NCI-H2196 (cell line): ENCODE measurements at regions not wholly inside any gene's neighbourhood (a gene's known extent, or its start where the extent isn't known, plus 50 kb on each side); places are given as distances from the start of the nearest gene placed in this dataset.
"Not testable (repeated sequence)": the region's sequence is repeated elsewhere in the genome, so short reads cannot be mapped to it uniquely, and the experiment has no call there.

Experiments
- DNase-seq: peaks from one replicate; lab custom pipeline; 2025; ENCODE audit not compliant: unreplicated experiment; lab: John Stamatoyannopoulos, UW

DNA sequence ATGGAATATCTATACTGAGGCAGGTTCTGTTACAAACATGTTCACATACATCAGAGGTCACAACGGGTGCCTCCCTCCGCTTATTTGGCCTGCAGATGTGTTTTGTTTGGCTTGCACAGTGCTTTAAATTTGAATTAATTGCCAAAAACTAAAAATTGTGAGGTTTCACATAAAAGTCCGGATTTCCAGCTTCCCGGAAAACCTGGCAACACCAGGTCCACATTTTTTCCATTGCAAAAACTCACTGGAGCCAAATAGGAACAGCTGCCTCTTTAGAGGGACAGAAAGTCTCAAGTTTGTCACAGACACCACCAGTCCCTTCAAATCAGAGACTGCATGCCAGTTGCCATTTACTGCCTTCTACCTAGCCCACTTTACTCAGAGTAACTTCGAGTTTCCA, 205.9 kb upstream of the MDFIC2 start:
- no peak for DNase-seq

DNA sequence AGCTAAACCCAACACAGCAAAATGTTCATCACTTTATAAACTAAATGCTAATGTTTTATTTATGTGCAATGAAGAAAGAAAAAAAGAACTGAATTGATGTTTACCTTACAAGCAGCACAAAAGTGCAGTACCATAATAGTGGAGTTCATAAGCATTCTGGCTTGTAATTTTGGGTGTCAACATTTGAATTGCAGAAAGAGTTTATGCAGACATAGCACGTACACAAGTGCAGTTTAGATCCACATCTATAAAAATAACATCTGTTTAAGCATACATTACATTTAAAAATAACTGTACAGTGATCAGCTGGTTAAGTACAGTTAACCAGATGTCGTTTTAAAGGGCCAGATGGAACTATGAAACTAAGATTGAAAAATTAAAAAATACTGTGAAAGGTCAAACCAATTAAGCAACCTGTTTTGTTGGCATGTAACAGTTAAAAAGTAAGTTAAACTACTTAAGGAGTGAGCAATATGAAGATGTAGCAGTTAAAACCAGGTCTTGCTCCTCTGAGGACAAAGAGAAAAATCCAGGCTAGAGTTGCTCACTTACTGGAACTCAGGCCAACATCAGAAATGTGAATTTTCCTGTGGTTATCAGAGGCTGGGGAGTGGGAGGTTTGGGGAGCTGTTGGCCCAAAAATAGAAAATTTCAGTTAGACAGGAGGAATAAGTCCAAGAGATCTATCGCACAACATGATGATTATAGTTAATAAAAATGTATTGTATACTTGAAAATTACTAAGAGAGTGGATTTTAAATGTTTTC, 204.9 kb upstream of the MDFIC2 start:
- DNase-seq = no peak

DNA sequence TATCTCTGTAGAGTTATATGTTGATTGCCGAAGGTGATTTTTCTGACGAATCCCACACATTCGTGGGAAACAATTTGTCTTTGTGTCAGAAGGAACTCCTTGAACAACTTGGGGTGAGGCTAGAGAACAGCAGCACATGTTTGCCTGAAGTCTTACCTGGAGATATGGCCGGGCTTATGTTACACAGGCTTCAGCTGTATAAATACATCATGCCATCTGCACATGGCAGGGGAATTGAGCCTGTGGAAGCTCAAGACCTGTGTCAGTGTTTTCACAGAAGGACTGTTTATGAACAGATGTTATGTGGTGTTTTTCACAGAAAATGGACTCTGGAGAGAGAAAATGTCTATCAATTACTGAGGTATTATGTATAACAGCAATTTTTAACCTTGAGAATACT, 203.6 kb upstream of the MDFIC2 start:
- no peak for DNase-seq

DNA sequence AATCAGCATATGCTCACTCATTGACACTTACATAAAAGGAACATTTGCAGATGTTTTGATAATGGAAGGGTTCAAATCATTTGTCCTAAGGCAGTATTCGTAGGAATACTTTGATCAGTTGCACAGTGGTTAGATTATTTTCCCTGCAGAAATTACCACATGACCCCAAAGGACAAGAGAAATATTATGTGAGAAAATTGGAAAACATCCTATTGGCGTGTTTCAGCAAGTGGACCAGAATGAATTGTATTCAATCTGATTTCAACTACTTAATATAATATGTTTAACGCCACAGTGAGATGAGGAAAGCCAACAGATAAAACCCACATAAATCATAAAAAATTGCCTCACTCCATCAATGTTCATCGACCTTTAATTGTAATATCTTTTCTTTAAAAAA, 195.0 kb upstream of the MDFIC2 start:
- DNase-seq = no peak

DNA sequence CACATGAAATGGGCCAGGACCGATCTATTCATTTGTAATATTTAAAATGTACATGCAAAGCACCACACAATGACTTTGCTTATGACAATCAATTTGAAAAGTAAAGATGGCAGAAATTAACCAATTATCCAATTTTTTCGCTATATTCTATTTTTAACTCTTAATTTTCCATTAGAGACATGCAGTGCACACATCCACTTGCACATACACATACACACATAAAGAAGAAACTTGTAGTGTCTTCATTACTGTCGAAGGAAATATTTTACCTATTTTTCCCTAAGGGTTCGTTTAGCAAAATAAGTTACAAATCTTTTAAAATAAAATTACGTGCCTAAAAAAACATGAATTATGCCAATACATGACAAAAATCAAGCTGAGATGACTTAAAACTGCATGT, 194.3 kb upstream of the MDFIC2 start:
- DNase-seq = no peak

DNA sequence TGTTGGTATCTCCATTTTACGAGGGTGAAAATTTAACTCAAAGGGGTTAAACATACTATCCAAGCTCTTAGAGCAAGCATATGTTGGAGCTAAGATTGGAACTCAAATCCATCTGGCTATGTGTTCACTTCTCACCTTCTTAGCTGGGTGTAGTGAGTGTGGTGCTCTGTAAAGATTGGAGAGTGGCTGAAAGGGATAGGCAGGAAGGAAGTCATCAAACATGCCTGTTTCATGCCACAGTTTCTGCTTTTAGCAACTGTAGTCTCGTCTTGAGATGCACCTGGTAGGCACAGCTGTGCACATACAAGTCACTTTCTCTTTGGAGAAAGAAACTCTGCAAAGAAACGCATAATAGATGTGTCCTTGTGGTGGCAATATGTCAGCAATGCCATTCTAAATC, 189.1 kb upstream of the MDFIC2 start:
- no peak for DNase-seq

DNA sequence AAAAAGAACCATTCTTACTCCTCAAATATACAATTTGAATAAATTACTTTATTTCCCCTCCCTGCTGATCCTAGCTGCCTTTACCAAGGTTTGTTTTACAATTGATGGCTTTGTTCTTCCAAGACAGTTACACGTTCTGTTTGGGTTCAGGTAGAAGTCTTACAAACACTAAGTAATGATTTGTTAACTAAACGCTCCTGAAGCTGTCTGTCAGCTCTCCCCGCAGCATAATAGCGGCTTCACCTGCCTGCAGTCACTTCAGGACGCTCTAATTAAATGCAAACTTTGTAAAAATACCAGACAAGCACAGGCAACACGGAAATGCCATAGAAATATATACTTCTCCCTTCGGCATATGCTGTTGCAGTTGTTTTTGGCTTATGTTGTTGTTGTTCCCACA, 176.4 kb upstream of the MDFIC2 start:
- DNase-seq = no peak

DNA sequence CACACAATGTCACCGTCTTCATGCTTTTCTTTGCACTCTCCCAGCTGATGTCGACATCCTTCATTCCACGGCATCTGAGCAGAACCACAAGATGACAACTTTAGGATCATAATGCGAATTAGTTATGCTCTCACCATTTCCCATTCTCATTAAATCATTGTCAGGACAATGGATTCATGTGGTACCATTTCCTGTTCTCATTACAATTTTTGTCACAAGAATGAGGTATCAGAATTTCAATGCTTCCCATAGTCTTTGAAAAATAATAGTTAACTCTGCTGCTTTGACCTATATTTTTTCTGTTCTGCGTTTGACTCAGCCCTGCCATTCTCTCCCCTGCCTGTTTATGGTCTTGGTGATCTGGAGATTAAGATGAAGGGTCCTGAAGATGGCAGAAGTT, 175.7 kb upstream of the MDFIC2 start:
- no peak for DNase-seq

DNA sequence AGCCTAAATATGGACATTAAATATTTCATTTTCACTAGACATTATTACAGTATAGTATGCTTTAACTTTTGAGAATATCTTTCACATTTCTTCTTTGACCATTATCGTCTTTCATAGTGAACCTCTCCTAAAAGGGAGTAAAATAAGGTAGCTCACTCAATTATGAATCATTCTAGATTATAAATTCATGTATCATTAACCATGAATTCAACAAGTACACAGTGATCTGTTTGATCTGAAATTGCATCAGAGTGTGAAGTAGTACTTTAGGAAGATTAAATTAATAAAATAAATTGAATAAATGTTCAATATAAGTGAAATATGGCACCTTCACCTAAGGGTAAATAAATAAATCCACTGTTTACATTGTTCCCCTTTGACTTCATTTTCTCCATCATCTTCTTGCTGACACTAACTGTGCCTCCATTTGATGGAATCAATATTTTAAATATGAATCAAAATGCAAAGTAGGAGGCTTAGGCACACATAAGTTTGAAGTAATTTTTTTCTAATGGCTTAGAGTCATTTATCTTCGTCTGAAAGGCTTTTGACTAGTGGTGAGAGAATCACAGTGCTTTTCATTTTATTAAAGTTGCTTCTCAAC, 174.1 kb upstream of the MDFIC2 start:
- no peak for DNase-seq

DNA sequence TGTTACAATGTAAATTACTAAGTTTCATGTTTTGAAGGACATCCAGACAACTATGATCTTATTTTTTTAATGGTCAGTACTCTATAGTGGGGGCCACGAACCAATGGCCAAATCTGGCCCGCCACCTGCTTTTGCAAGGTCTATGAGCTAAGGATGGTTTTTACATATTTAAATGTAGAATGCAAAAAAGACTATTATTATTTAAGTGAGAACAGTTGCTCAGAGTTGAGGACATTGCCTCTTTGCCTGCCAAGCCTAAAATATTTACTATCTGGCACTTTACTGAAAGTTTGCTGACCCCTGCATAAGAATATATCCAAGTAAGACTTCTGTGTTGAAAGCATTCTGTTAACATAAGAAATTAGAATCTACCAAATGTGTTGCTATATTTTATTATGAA, 163.7 kb upstream of the MDFIC2 start:
- no peak for DNase-seq

DNA sequence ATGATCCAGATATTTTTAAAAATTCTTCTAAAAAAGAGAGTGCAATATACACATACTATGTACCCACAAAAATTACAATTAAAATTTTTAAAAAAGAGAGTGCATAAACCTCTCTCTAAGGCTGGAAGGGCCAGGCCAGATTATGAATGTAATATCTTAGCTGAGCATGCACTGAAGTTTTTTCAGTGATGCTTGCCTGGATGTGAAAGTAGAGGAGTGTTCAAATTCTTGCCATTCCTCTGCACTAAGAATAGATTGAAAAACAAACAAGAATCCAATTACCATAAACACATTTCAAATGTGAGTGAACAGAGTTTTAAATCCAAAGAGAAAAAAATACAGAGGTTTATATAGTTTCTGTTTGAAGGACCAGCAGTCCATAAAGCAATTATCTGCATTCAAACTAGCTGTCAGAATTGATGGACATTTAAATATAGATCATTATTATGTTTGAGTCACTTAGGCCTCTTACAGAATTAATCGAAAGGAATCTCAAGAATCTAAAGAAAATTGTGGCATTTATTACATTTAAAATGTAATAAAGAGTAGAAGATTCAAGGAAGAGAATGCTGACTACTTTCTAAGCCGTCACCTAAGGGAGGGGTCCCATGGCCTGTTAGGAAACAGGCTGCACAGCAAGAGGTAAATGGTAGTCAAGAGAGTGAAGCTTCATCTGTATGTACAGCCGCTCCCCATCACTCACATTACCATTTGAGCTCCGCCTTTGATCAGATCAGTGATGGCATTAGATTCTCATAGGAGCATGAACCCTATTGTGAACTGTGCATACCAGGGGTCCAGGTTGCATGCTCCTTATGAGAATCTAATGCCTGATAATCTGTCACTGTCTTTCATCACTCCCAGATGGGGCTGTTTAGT, 159.3 kb upstream of the MDFIC2 start:
- no peak for DNase-seq

DNA sequence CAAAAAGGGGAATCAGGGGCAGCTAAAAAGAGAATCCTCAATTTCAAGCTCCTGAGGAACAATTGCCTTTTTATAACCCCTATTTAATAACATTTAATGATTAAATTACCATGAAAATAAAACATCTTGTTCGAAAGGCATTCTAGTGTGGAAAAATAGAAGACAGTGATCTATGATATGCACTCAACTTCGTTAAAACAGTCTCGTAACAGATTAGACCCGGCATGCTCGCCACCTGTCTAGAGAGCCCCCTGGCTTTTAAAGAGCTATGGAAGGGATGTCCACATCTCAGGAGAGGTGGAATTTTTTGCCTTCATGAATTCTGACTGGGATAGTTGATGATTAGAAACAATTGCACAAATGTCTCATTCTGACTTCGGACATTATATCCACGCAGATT, 153.7 kb upstream of the MDFIC2 start:
- no peak for DNase-seq

DNA sequence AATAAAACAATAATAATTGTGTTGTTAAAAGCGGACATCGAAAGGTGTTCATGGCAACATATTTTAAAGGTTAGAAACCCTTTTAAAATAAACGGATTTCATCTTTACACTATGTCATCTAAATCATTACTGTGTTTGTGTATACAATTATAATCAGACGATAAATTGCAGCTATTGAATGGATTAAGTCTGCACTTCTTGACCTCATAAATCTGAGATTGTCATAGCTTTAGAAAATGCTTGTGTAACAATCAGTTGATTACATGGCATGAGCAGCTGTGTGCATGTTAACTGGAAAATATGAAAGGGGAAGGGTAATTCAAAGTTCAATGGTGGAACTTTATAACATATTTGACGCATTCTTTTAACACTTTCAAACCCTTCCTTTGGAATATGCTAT, 152.4 kb upstream of the MDFIC2 start:
- DNase-seq = no peak

DNA sequence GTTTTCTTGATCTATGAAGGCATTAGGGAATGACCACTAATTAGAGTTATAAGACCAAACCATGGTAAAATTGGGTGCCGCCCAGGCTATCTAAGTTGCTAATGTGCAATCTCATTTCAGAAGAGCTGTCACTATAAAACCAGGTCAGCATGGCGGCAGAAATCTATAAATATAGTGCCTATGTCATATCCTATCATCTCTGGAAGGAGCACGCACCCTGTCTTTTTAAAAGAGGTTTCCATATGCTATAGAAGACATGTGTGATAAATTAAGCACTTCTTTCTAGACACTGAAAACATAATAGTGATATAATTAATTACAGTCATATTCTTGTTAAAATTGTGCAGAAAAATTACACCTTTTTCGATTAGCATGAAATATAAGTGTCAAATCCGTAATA, 152.0 kb upstream of the MDFIC2 start:
- DNase-seq = no peak

DNA sequence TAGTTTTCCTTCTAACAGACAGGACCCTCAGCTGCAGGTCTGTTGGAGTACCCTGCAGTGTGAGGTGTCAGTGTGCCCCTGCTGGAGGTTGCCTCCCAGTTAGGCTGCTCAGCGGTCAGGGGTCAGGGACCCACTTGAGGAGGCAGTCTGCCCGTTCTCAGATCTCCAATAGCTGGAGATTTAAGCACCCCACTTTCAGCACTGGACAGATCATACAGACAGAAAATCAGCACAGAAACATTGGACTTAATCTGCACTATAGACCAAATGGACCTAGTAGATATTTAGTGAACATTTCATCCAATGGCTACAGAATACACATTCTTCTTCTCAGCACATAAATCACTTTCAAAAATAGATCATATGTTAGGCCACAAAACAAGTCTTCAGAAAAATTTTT, 137.8 kb upstream of the MDFIC2 start:
- not testable (repeated sequence) for DNase-seq

DNA sequence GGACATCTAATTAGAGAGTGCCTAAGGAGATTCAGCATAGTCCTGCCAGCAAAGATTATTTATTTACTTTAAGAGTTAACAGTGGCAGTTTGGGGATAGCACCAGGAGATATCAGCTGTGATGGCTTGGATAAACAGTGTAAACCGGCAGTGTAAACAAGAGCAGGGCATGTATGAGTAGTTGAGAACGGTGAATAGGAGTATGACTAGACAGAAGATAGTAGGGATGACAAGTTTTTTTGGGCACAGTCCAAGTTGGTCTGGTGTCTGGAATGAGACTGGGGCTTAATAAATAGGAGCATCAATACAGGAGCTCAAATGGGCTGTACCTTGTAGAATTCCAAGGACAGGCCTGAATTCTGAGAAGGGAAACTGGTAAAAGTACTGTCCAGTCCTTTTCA, 123.0 kb upstream of the MDFIC2 start:
- not testable (repeated sequence) for DNase-seq

DNA sequence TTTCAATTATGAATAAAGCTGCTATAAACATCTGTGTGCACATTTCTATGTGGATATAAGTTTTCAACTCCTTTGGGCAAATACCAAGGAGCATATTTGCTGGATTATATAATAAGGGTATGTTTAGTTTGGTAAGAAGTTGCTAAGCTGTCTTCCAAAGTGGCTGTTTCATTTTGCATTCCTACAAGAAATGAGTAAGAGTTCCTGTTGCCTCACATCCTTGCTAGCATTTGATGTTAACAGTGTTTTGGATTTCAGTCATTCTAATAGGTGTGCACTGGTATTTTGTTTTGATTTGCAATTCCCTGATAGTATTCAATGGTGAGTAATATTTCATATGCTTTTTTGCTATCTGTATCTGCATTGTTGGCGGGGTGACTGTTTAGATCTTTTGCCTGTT, 120.7 kb upstream of the MDFIC2 start:
- DNase-seq = no peak

DNA sequence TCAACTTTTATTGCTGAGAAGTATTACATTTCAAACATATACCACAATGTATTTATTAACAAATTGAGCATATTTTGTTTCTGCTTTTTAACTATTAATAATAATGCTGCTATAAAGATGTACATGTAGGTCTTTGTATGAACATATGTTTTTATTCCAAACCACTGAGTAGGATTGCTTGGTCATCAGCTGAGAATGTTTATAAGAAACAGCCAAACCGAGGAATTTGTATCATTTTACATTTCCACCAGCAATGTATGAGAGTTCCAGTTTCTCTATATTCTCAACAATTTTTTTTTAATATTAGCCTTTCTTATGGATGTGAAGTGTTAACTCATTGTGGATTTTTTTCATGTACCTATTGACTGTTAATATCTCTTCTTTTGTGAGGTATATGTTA, 119.5 kb upstream of the MDFIC2 start:
- DNase-seq = no peak

DNA sequence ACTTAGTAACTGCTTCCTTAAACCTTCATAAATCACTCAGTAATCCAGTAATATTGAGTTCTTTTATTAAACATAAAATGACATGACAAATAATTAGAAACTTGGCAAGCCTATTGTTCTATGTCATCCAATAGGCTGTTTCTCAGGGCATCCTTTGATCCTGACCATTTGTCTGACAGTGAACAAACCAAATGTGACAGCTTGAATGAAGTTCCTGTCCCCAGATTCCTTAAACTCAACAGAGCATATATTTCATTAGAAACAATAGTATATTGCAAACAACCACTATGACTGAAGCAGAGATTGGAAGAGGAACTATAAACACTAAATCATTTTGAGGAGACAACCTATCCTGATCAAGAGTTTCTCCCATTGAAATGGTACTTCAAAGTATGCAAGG, 113.6 kb upstream of the MDFIC2 start:
- DNase-seq = no peak

DNA sequence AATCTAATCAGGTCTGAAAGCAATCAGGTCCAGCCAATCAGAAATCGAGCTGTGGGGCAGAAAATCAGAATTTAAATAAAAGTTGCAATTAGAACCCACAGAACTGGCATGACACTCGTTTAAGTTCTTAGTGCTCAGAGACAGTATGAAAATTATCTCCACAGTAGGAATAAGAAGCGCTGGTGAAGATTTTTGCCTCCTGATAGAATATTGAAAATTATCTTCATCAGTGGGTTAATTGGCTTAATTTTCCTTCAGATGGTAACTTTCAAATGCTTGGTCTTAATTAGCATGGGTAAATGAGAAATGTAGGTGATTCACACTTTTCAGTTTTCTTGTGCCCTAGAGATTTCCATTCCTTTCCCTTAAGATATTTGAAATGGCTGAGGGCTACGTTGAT, 109.1 kb upstream of the MDFIC2 start:
- DNase-seq = no peak

DNA sequence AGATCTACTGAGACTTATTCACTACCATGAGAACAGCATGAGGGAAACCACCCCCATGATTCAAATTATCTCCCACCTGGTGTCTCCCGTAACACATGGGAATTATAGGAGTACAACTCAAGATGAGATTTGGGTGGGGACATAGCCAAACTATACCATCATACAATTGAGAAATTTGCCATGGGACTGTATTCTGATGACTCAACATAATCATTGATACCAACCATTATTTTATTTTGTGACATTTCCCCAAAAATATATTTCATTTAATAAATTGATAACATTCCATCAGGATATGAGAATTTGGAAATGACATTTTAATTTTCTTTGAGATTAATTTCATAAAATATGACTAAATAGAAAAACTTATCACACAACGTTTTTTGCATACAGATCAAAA, 96.6 kb upstream of the MDFIC2 start:
- DNase-seq = no peak

DNA sequence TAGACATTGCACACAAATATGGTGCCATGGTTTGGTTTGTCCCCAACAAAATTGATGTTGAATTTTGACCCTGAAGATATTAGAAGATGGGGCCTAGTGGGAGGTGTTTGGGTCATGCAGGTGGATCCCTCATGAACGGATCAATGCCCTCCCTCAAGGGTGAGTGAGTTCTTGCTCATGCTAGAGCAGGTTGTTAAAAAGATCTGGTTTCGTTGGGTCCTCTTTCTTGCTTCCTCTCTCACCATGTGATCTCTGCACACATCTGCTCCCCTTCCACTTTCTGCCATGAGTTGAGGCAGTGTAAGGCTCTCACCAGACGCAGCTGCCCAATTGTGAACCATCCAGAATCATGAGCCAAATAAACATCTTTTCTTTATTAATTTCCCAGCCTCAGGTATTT, 87.8 kb upstream of the MDFIC2 start:
- DNase-seq = no peak
